NCI-H748 treated with DMSO at 0.1 percent for 48 hours (cell line): ENCODE measurements at regions not wholly inside any gene's neighbourhood (a gene's known extent, or its start where the extent isn't known, plus 50 kb on each side); places are given as distances from the start of the nearest gene placed in this dataset.

Source experiments
- DNase-seq: peaks from one replicate; lab custom pipeline; 2025; lab: John Stamatoyannopoulos, UW

DNA sequence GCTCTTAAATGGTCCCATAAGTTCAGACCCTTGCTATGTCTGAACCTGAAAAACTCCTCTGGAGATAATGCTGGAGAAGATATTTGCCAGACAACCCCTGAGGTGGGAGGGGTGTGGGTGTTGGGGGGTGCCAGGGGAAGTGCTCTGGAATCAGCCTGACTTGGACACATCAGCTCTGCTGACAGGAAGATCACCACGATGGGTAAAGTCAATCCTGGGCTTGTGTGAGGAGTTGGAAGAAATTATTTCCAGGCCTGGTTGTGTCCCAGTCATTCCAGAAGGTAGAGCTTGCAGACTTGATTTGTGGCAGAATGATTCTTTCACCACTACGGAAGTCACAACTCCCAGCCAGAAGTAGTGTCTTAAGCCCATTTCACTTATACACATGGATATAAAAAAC is 60.3 kb upstream of the UNC5B start:
- DNase-seq: no peak

DNA sequence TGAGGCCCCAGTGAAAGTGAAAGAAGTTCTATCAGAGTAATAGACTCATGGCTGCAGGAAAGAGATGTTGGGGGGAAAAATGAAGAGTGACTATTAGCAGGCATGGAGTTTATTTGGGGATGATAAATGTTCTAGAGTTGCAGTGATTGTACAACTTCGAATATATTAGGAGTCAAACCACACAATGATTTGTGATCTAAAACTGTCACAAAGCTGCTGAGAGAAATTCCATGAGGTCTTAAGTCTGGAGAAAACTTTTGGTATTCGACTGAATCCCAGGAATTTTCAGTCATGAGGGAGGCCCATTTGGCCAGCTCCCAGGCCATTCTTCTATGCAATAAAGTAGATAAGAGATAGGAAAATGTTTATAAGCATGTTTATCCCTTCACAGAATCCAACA is 55.9 kb upstream of the UNC5B start:
- DNase-seq: no peak

DNA sequence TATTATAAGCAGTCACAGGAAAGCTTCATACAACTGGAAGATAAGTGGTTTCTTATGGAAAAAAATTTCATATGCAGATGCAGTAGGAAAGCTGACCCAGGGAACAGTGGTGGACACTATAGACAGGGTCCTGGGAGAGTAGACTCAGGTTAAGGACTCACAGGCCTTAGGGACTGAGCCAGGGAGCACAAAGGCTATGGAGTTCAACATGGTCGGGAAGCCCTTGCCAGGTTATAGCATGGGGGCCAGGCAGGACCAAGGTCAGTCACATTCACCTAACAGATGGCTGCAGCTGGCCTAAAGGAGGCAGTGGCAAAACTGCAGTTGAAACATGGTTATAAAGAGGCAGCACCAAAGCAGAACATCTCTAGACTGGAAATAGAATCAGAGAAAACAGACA is 54.9 kb upstream of the UNC5B start:
- no peak for DNase-seq

DNA sequence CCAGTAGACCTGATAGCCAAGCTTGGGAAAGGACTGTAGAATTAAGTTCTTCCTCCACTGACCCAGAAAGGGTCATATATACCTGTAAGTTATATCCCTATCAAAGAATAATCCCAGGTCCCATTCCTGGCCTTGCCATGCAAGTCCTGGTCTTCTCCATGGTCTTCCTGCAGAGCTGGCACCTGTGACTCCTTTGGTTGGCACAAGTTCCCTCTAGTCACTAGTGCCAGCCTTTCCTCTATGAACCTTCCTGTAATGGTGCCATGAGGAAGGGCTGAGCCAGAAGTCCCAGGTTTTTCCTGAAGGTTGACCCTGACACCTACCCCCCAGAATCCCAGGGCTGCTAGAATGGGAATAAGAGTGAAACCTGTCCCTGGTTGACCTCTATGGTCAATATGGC is 54.1 kb upstream of the UNC5B start:
- no peak for DNase-seq

DNA sequence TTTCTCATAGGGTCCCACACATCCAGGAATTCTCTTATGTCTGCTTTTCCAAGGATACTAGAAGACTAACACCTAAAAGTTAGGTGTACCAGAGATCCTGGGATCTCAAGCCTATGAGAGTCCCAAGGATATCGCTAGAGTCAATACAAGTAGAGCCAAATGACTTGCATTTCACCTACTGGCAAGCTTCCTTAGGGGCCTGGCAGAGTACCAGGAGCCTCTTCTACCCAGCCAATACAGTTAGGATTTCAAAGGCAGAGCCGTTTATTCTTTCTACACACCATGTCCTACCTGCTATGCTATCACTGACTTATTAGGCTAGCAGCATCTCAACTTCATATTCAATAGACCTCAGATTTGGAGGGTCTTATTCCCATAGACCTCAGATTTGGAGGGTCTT is 53.5 kb upstream of the UNC5B start:
- DNase-seq: no peak

DNA sequence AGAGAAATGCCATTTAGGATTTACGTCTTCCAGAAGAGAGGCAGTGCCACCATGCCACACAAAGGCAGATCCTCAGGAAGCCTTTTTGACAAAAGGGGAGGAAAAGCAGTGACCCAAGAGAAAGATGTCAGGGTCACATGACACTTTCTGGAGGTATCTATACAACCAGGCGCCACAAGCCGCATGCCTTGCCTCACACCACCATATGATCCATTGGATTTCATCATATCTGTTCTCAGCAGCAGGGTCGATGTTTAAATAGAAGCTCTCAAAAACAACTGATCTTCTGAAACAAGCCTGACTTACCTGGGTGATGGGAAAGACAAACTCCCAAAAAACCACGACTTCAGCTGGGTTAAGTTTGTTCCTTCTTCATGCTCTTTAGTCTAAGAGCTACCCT is 52.5 kb upstream of the UNC5B start:
- DNase-seq: no peak

DNA sequence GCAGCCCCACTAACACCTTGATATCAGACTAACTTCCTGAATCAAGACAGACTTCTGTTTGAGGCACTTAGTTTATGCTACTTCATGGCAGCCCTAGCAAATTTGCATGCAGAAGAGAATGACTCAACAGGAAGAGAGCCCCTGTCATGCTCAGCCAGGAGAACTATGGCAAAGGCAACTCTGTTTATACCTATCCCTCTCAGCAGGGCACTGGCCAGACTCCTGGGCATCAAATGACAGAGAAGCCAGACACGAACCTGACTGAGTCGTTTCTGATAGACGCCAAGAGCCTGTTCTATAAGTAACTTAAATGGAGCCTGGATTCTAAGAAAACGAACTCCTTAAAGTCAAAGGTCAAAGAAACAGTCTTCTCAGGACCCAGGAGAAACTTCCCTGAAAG is 50.9 kb upstream of the UNC5B start:
- DNase-seq: no peak
